K562 (cell line): ENCODE measurements at regions not wholly inside any gene's neighbourhood (a gene's known extent, or its start where the extent isn't known, plus 50 kb on each side); places are given as distances from the start of the nearest gene placed in this dataset.

ENCODE experiments used
- ARHGAP35 ChIP-seq: fragments of 450-650 bp; IDR thresholded peaks from 2 replicates; pipeline ENCODE4 v1.6.1; 2018; ENCODE audit not compliant: partially characterized antibody
- ARID2 ChIP-seq: fragments of 450-650 bp; IDR thresholded peaks from 2 replicates; pipeline ENCODE4 v1.6.1; 2017; ENCODE audit warnings: antibody characterized with exemption, mild to moderate bottlenecking
- CTBP1 ChIP-seq: fragments of 450-650 bp; IDR thresholded peaks from 2 replicates; pipeline ENCODE4 v1.6.1; 2016; ENCODE audit warnings: borderline replicate concordance
- HEY1 ChIP-seq: fragments of 250-450 bp; sonication (Bioruptor Pico); IDR thresholded peaks from 2 replicates; pipeline ENCODE4 v1.5.0; 2020; ENCODE audit warnings: mild to moderate bottlenecking, moderate library complexity, borderline replicate concordance
- ID3 ChIP-seq, 2 experiments: fragments of 250-450 bp in 1 of 2; fragments of 450-650 bp in 1 of 2; sonication (Bioruptor Pico) in 1 of 2; IDR thresholded peaks; 2 replicates each; pipeline versions ENCODE4 v1.6.1 to v1.8.0; 2016 to 2021; ENCODE audit warnings: mild to moderate bottlenecking in 2 of 2, moderate library complexity in 2 of 2, missing compliant biosample characterization in 1 of 2, missing genetic modification characterization in 1 of 2
- L3MBTL2 ChIP-seq: fragments of 450-650 bp; IDR thresholded peaks from 2 replicates; pipeline ENCODE4 v1.6.1; 2016; ENCODE audit warnings: mild to moderate bottlenecking, moderate library complexity
- MEIS2 ChIP-seq: fragments of 450-650 bp; IDR thresholded peaks from 2 replicates; pipeline ENCODE4 v1.6.1; 2014; ENCODE audit warnings: mild to moderate bottlenecking; ENCODE audit not compliant: partially characterized antibody
- NELFE ChIP-seq: IDR thresholded peaks from 2 replicates; pipeline ENCODE4 v1.6.1; 2011; ENCODE audit warnings: mild to moderate bottlenecking; ENCODE audit not compliant: insufficient read depth, insufficient read length
- NUFIP1 ChIP-seq: fragments of 450-650 bp; IDR thresholded peaks from 2 replicates; pipeline ENCODE4 v1.6.1; 2018; ENCODE audit not compliant: partially characterized antibody
- PCBP2 ChIP-seq: fragments of 200-400 bp; formaldehyde crosslinking; IDR thresholded peaks from 2 replicates; pipeline ENCODE4 v1.6.1; 2018; ENCODE audit warnings: low read length, low read depth, mild to moderate bottlenecking, moderate library complexity; ENCODE audit not compliant: poor library complexity, severe bottlenecking
- SMC3 ChIP-seq: conservative IDR thresholded peaks from 2 replicates; pipeline ENCODE4 v1.6.1; 2011; ENCODE audit warnings: low read depth, low read length, improper control_type of control experiment; ENCODE audit not compliant: insufficient read depth
- STAG1 ChIP-seq: sonication (generic); formaldehyde crosslinking; IDR thresholded peaks from 2 replicates; pipeline ENCODE4 v1.5.0; 2020; ENCODE audit warnings: missing genetic modification reagents, borderline replicate concordance
- TAL1 ChIP-seq: fragments of 450-650 bp; IDR thresholded peaks from 2 replicates; pipeline ENCODE4 v1.6.1; 2016; ENCODE audit warnings: mild to moderate bottlenecking
- TFAP4 ChIP-seq: sonication (generic); formaldehyde crosslinking; IDR thresholded peaks from 2 replicates; pipeline ENCODE4 v1.8.0; 2022; ENCODE audit warnings: missing genetic modification reagents, mild to moderate bottlenecking, moderate library complexity, borderline replicate concordance
- TRIM25 ChIP-seq: fragments of 450-650 bp; IDR thresholded peaks from 2 replicates; pipeline ENCODE4 v1.7.0; 2016; ENCODE audit warnings: borderline replicate concordance
- ZSCAN32 ChIP-seq: fragments of 450-650 bp; formaldehyde crosslinking; IDR thresholded peaks from 2 replicates; pipeline ENCODE4 v1.4.0; 2020; ENCODE audit warnings: mild to moderate bottlenecking, moderate library complexity
- TF ChIP-seq, protein P1 (sequence below): fragments of 450-650 bp; IDR thresholded peaks from 2 replicates; pipeline ENCODE4 v1.6.1; 2016; ENCODE audit warnings: mild to moderate bottlenecking
- TF ChIP-seq, protein P2 (sequence below), 3 experiments: IDR thresholded peaks in 2 of 3; conservative IDR thresholded peaks in 1 of 3; 2 replicates each; pipeline ENCODE4 v1.5.1; 2011 to 2012; ENCODE audit warnings: low read length in 3 of 3, mild to moderate bottlenecking in 3 of 3, control low read depth in 2 of 3, improper control_type of control experiment in 1 of 3, inconsistent platforms in 1 of 3, low read depth in 1 of 3, mixed read lengths in 1 of 3, moderate library complexity in 1 of 3; ENCODE audit not compliant: insufficient read depth in 2 of 3
- TF ChIP-seq, protein P3 (sequence below): fragments of 450-650 bp; formaldehyde crosslinking; IDR thresholded peaks from 2 replicates; pipeline ENCODE4 v1.4.0; 2020; ENCODE audit warnings: mild to moderate bottlenecking, moderate library complexity

- no peak for TF ChIP-seq TAL1
- no peak for TF ChIP-seq ARHGAP35
- TF ChIP-seq TFAP4 (CRISPR knock-in tag), result 0 out of 2 replicates have a peak, but pooled peaks have one; percentile 17
- peak; percentile 7 for TF ChIP-seq MEIS2
- no peak for TF ChIP-seq NUFIP1
- TF ChIP-seq, protein P1, sequence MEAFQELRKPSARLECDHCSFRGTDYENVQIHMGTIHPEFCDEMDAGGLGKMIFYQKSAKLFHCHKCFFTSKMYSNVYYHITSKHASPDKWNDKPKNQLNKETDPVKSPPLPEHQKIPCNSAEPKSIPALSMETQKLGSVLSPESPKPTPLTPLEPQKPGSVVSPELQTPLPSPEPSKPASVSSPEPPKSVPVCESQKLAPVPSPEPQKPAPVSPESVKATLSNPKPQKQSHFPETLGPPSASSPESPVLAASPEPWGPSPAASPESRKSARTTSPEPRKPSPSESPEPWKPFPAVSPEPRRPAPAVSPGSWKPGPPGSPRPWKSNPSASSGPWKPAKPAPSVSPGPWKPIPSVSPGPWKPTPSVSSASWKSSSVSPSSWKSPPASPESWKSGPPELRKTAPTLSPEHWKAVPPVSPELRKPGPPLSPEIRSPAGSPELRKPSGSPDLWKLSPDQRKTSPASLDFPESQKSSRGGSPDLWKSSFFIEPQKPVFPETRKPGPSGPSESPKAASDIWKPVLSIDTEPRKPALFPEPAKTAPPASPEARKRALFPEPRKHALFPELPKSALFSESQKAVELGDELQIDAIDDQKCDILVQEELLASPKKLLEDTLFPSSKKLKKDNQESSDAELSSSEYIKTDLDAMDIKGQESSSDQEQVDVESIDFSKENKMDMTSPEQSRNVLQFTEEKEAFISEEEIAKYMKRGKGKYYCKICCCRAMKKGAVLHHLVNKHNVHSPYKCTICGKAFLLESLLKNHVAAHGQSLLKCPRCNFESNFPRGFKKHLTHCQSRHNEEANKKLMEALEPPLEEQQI, result 0 out of 2 replicates have a peak, but pooled peaks have one; percentile 20
- TF ChIP-seq ZSCAN32 (CRISPR knock-in tag), result no peak
- TF ChIP-seq NELFE, result no peak
- TF ChIP-seq, protein P2, sequence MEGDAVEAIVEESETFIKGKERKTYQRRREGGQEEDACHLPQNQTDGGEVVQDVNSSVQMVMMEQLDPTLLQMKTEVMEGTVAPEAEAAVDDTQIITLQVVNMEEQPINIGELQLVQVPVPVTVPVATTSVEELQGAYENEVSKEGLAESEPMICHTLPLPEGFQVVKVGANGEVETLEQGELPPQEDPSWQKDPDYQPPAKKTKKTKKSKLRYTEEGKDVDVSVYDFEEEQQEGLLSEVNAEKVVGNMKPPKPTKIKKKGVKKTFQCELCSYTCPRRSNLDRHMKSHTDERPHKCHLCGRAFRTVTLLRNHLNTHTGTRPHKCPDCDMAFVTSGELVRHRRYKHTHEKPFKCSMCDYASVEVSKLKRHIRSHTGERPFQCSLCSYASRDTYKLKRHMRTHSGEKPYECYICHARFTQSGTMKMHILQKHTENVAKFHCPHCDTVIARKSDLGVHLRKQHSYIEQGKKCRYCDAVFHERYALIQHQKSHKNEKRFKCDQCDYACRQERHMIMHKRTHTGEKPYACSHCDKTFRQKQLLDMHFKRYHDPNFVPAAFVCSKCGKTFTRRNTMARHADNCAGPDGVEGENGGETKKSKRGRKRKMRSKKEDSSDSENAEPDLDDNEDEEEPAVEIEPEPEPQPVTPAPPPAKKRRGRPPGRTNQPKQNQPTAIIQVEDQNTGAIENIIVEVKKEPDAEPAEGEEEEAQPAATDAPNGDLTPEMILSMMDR (IDR thresholded peaks at IDR 0.05 in 2 of 3, conservative IDR thresholded peaks at IDR 0.05 in 1 of 3; ENCODE audit: insufficient read depth in 2 of 3, low read depth in 1 of 3, low read length in 3 of 3), result peak; percentile 73 to 81 (median 80)
- peak; percentile 82 for TF ChIP-seq ARID2
- TF ChIP-seq, protein P3, sequence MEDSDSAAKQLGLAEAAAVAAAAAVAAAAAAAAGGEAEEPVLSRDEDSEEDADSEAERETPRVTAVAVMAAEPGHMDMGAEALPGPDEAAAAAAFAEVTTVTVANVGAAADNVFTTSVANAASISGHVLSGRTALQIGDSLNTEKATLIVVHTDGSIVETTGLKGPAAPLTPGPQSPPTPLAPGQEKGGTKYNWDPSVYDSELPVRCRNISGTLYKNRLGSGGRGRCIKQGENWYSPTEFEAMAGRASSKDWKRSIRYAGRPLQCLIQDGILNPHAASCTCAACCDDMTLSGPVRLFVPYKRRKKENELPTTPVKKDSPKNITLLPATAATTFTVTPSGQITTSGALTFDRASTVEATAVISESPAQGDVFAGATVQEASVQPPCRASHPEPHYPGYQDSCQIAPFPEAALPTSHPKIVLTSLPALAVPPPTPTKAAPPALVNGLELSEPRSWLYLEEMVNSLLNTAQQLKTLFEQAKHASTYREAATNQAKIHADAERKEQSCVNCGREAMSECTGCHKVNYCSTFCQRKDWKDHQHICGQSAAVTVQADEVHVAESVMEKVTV, result peak; percentile 72
- TF ChIP-seq ID3 (CRISPR knock-in tag; IDR thresholded peaks at IDR 0.05), result no peak
- no peak for TF ChIP-seq ID3 (tag; IDR thresholded peaks at IDR 0.05)
- TF ChIP-seq STAG1 (CRISPR knock-in tag), result peak; percentile 61; the same call in 1 of the 2 replicates
- TF ChIP-seq SMC3, result peak; percentile 51; the same call in 1 of the 2 replicates
- TF ChIP-seq L3MBTL2, result 0 out of 2 replicates have a peak, but pooled peaks have one; percentile 17
- TF ChIP-seq TRIM25, result no peak
- no peak for TF ChIP-seq PCBP2
- peak; percentile 53 for TF ChIP-seq CTBP1
- TF ChIP-seq HEY1 (CRISPR knock-in tag), result no peak
These were observed 122.2 kb downstream of the LHX2 start (continued) for GRCh38 chr9:124133727-124134126.
